Activated naive CD4-positive, alpha-beta T cell treated with anti-CD3 and anti-CD28 coated beads, Interleukin-2, amount 10 ng/mL, durations not matched to agents 7 days and 5 days (primary cell): ENCODE measurements at regions not wholly inside any gene's neighbourhood (a gene's known extent, or its start where the extent isn't known, plus 50 kb on each side); places are given as distances from the start of the nearest gene placed in this dataset.

ENCODE experiments used
- CTCF ChIA-PET: fragments of 350-600 bp; sonication (Branson Sonifier 250); formaldehyde crosslinking; loops from one replicate; lab custom pipeline; 2021; ENCODE audit warnings: antibody characterized with exemption; lab: Charles Lee
- DNase-seq: peaks from one replicate; pipeline ENCODE4 v3.0.0-alpha.2; 2020
- H3K27ac Mint-ChIP-seq: one replicate; pipeline ENCODE4 v1.8.0; 2021; ENCODE audit warnings: mild to moderate bottlenecking, moderate library complexity, mixed read lengths
- H3K27me3 Mint-ChIP-seq: one replicate; pipeline ENCODE4 v1.8.0; 2021; ENCODE audit warnings: mild to moderate bottlenecking, mixed read lengths
- H3K36me3 Mint-ChIP-seq: one replicate; pipeline ENCODE4 v1.8.0; 2021; ENCODE audit warnings: mixed read lengths
- H3K4me1 Mint-ChIP-seq: one replicate; pipeline ENCODE4 v1.8.0; 2021; ENCODE audit warnings: mixed read lengths
- H3K4me3 Mint-ChIP-seq: one replicate; pipeline ENCODE4 v1.8.0; 2021; ENCODE audit warnings: mild to moderate bottlenecking, moderate library complexity, mixed read lengths
- H3K9me3 Mint-ChIP-seq: one replicate; pipeline ENCODE4 v1.8.0; 2021; ENCODE audit warnings: mixed read lengths

DNA sequence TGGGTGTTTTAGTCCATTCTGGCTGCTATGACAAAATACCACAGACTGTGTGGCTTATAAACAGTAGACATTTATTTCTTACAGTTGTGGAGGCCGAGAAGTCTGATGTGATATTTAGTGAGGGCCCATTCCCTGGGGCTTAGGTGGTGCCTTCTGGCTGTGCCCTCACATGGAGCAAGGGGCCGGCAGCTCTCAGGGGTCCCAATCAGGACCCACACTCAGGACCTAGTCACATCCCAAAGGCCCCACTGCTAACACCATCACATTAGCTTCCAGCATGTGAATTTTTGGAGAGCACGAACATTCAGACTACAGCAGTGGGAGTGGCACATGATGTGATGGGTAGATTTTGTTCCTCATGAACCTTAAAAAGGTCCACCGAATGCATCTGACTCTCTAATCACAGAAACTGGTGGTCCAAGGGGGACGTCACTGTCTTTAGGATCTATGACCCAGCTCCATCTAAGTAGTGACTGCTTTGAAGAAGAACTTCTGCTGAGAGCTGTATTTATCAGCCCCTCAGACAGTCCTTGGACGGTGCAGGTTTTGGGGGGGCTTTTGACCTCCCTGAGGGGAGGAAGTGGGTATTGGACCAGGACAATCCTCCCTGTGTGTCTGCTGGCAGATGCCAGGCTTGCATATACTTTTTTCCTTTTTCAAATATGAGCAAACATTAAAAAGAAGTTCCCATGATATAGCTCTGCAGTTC lies 154.5 kb upstream of the ZNF32 start:
- no peak for DNase-seq
- Mint-ChIP-seq H3K9me3 (no peaks in the 10 kb centered on the region), H3K27me3 (peaks cover 14% of the 10 kb centered on the region), H3K4me1 (peaks cover 43% of the 10 kb centered on the region), H3K27ac (no peak overlapping the region), H3K36me3 (no peaks in the 10 kb centered on the region), H3K4me3 (no peak overlapping the region)
- CTCF ChIA-PET: no interaction called here

DNA sequence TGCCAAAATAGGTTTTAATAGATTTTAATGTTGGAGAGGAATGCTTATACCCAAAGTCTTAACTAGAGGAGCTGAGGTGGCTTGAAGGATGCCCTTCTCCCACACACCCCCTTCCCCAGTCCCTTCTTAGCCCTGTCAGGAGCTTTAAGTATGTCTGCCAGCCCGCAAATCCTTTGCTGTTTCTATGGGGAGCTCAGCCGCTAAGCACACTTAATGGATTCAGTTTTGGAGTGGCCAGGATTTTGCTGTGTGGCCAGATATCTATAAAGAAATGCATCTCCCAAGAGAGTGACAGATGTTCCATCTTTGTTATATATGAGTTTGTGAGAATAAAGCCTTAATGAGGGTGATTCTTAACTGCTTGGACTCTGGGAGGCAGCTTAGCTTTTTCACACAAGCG lies 152.9 kb upstream of the ZNF32 start:
- DNase-seq: no peak
- no peak overlapping the region for H3K27ac Mint-ChIP-seq
- H3K36me3 Mint-ChIP-seq: no peaks in the 10 kb centered on the region
- CTCF ChIA-PET: no interaction called here
- H3K9me3 Mint-ChIP-seq: no peaks in the 10 kb centered on the region
- peaks cover 18% of the 10 kb centered on the region for H3K27me3 Mint-ChIP-seq
- peaks cover 28% of the 10 kb centered on the region for H3K4me1 Mint-ChIP-seq
- H3K4me3 Mint-ChIP-seq: no peak overlapping the region

DNA sequence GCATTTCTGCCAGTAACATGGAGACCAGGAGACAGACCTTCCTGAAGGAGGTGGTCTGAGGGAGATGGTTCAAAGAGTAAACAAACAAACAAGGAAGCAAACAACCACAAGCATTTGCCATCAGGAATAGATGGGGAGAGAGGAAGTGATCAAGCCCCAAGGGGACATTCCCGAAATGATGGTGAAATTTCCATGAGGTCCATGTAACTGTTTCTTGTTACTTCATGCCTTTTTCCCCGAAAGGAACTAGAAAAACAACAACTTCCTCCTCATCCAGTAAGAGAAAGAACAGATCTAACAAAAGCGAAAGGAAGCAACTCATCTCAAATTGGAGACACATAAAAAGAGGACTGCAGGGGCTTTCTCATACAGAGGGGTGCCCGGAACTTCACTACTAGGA lies 152.5 kb upstream of the ZNF32 start:
- Mint-ChIP-seq H3K4me1 (peaks cover 25% of the 10 kb centered on the region), H3K27ac (no peak overlapping the region), H3K27me3 (peaks cover 18% of the 10 kb centered on the region), H3K4me3 (no peak overlapping the region), H3K36me3 (no peaks in the 10 kb centered on the region), H3K9me3 (no peaks in the 10 kb centered on the region)
- DNase-seq: no peak
- CTCF ChIA-PET: interaction anchor here (1.7 kb wide), 1 partner anchor 9 kb away, joined by 4 read pairs; no protein-coding TSS in a partner anchor

DNA sequence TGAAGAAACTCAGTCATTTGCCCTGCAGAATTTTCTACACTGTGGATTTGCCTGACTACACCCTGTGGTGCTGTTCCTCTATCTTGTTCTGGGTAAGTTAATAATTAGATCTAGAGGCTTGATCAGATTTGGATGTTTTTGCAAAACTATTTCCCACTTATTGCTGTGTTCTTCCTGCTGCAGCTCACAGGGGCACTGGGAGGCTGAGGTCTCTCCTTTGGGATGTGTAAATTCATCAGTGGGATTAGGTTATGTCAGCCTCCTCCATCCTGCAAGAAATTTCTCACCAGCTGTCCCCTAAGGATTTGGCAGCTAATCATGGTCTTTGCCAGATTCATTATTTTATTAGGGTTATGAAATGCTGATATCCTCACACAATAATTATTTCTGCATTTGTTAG lies 148.1 kb upstream of the ZNF32 start:
- no peaks in the 10 kb centered on the region for H3K36me3 Mint-ChIP-seq
- no peaks in the 10 kb centered on the region for H3K9me3 Mint-ChIP-seq
- peaks cover 14% of the 10 kb centered on the region for H3K4me1 Mint-ChIP-seq
- peaks cover 17% of the 10 kb centered on the region for H3K27me3 Mint-ChIP-seq
- H3K4me3 Mint-ChIP-seq: no peak overlapping the region
- H3K27ac Mint-ChIP-seq: no peak overlapping the region
- CTCF ChIA-PET: no interaction called here
- DNase-seq: no peak

DNA sequence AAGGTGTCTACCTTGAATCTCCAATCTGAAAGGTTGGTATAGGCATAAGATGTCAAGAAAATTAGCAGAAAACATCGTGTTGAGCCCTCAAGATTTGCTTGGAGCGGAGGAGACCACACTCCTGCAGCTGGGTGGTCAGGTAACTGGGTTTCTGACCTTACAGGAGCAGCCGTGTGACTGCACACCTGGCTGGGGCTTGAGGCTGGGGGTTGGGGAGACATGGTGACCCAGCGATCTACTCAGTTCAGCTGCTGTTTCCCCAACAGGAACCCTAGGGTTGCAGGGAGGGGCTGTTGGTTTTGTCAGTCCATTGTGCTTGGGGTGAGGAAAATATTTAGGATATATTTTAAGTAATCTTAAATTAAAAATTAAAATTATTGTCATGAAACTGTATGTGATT lies 147.0 kb upstream of the ZNF32 start:
- H3K4me3 Mint-ChIP-seq: no peak overlapping the region
- H3K36me3 Mint-ChIP-seq: no peaks in the 10 kb centered on the region
- H3K9me3 Mint-ChIP-seq: no peaks in the 10 kb centered on the region
- H3K27me3 Mint-ChIP-seq: peaks cover 17% of the 10 kb centered on the region
- DNase-seq: no peak
- no peak overlapping the region for H3K27ac Mint-ChIP-seq
- CTCF ChIA-PET: no interaction called here
- peaks cover 3% of the 10 kb centered on the region for H3K4me1 Mint-ChIP-seq

DNA sequence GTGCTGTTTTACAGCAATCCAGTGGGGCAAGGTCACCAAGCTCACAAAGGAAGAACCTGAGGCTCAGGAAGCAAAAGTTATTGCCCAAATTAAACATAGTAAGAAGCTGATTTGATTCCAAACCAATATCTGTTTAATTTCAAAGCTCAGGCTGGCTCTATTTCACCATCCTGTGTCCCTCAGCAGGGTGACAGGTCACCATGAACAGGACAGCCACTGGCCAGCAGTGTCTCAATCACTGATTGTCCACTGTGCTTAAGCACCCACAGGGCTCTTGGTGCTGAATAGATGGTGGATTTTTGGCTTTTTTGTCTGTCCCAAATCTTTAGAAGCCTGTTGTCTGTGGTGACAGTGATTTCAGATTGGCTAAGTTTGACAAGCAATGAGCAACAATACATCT lies 146.4 kb upstream of the ZNF32 start:
- no peak overlapping the region for H3K4me3 Mint-ChIP-seq
- no peak overlapping the region for H3K27ac Mint-ChIP-seq
- H3K27me3 Mint-ChIP-seq: peaks cover 20% of the 10 kb centered on the region
- CTCF ChIA-PET: interaction anchor here (0.5 kb wide), 1 partner anchor 11 kb away, joined by 3 read pairs; no protein-coding TSS in a partner anchor
- no peaks in the 10 kb centered on the region for H3K36me3 Mint-ChIP-seq
- H3K9me3 Mint-ChIP-seq: no peaks in the 10 kb centered on the region
- DNase-seq: no peak
- H3K4me1 Mint-ChIP-seq: no peaks in the 10 kb centered on the region

DNA sequence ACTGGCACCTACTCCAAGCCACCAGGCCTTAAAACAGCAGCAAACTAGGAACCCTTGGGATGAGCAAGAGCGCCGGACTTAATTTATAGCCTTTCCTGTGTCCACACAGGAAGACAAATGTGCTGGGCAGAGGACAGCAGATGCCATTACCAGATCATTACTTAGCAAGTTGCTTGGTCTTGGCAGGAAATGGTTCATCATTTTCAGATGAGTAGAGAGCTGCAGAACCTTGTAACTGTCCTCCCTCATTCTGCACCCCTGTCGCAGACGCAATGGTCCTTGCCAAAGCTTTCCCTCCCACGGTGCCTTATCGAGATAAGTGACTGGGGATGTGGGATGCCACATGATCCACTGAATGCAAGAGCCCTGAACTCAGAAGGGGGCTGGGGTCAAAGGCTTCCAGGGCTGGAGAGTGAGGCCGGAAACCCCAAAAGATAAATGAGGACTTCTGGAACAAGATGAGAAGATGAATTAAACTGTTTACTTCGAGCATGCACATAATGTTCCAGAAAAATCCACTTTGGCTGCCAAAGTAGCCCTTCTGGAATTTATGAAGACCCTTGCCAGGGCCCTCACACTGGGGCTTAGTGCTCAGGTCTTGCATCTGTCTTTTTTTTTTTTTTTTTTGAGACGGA lies 145.6 kb upstream of the ZNF32 start:
- DNase-seq: no peak
- H3K27me3 Mint-ChIP-seq: peaks cover 19% of the 10 kb centered on the region
- CTCF ChIA-PET: interaction anchor here (0.5 kb wide), 1 partner anchor 12 kb away, joined by 3 read pairs; no protein-coding TSS in a partner anchor
- no peak overlapping the region for H3K27ac Mint-ChIP-seq
- no peak overlapping the region for H3K4me3 Mint-ChIP-seq
- H3K9me3 Mint-ChIP-seq: no peaks in the 10 kb centered on the region
- no peaks in the 10 kb centered on the region for H3K36me3 Mint-ChIP-seq
- no peaks in the 10 kb centered on the region for H3K4me1 Mint-ChIP-seq

DNA sequence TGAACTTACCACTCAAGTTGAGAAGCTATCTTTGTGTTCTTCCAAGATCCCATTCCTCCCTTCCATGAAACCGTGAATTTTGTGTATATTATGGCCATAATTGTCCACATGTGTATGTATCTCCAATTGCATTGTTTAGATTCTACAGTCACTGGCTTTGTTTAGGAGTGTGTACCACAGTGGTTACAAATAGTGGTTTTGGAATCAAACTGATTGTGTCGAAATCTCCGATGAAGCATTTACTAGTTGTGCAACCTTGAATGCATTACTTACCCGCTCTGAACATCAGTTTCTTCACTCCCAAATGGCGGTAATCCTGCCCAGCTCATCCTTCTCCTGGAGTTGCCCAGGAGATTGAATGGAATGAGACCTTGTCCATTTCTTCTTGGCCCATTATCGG lies 145.0 kb upstream of the ZNF32 start:
- peaks cover 17% of the 10 kb centered on the region for H3K27me3 Mint-ChIP-seq
- H3K36me3 Mint-ChIP-seq: no peaks in the 10 kb centered on the region
- no peaks in the 10 kb centered on the region for H3K9me3 Mint-ChIP-seq
- DNase-seq: no peak
- H3K27ac Mint-ChIP-seq: no peak overlapping the region
- no peaks in the 10 kb centered on the region for H3K4me1 Mint-ChIP-seq
- CTCF ChIA-PET: no interaction called here
- no peak overlapping the region for H3K4me3 Mint-ChIP-seq

DNA sequence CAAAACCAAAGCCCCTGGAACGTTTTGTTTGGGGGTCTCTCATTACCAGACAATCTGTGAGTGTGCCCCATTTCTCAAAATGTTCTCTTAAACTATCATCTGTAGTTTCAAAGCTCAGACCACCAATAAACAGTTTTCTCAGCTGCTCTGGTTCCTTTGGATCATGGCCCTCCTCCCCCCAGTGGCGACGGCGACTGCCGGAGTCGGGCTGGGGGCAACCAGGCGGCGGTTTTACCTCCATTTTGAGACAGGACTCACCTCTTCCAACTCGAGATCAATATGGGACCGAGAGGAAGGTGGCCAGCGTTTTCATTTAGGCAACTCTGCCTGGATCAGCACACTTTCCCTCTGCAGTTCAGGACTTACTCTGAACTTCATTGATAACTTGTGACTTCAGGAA lies 141.5 kb upstream of the ZNF32 start:
- DNase-seq: no peak
- no peaks in the 10 kb centered on the region for H3K9me3 Mint-ChIP-seq
- H3K27me3 Mint-ChIP-seq: peaks cover 9% of the 10 kb centered on the region
- no peaks in the 10 kb centered on the region for H3K4me1 Mint-ChIP-seq
- no peak overlapping the region for H3K4me3 Mint-ChIP-seq
- H3K36me3 Mint-ChIP-seq: no peaks in the 10 kb centered on the region
- H3K27ac Mint-ChIP-seq: no peak overlapping the region
- CTCF ChIA-PET: no interaction called here

DNA sequence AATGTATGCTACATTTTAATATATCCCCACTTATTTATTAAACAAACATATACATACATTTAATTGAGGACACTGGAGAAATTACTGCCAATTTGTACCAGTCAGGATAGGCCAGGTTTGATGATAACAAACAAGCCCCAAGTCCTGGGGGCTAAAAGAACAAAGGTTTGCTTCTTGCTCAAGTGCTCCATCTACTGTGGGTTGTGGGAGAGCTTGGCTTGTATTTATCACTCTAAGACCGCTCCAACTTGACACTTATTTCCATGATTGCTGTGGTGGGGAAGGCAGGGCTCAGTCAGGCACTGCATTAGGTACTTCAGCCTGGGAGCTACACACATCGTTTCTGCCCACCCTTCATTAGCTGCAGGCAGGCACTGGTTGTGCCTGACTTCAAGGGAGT lies 136.6 kb upstream of the ZNF32 start:
- Mint-ChIP-seq H3K9me3 (no peaks in the 10 kb centered on the region), H3K27ac (no peak overlapping the region), H3K36me3 (no peaks in the 10 kb centered on the region), H3K4me3 (no peak overlapping the region), H3K27me3 (peaks cover 8% of the 10 kb centered on the region), H3K4me1 (peaks cover 13% of the 10 kb centered on the region)
- no peak for DNase-seq
- CTCF ChIA-PET: interaction anchor here (1.2 kb wide), 1 partner anchor 96 kb away, joined by 3 read pairs; no protein-coding TSS in a partner anchor

DNA sequence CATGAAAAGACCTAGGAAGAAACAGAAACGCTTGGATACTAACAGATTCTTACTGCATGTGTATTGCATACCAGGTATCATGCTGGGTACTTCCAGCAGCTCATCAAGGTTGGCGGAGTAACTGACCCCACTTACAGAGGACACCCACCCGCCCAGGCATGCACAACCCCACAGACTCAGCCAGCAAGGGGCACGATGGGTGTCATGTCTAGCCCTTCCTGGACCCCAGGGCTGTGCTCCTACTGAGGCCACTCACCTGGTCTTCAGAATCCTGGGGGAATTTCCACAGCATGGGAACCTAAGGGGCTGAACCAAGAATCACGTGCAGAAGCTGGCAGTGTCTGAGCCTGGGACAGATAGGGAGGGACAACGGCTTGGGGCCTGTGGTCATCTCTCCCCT lies 134.1 kb upstream of the ZNF32 start:
- CTCF ChIA-PET: interaction anchor here (1.9 kb wide), 1 partner anchor 92 kb away, joined by 7 read pairs; no protein-coding TSS in a partner anchor
- Mint-ChIP-seq H3K36me3 (no peaks in the 10 kb centered on the region), H3K27me3 (no peaks in the 10 kb centered on the region), H3K9me3 (no peaks in the 10 kb centered on the region), H3K4me3 (no peak overlapping the region), H3K27ac (no peak overlapping the region), H3K4me1 (peaks cover 22% of the 10 kb centered on the region)
- DNase-seq: no peak

DNA sequence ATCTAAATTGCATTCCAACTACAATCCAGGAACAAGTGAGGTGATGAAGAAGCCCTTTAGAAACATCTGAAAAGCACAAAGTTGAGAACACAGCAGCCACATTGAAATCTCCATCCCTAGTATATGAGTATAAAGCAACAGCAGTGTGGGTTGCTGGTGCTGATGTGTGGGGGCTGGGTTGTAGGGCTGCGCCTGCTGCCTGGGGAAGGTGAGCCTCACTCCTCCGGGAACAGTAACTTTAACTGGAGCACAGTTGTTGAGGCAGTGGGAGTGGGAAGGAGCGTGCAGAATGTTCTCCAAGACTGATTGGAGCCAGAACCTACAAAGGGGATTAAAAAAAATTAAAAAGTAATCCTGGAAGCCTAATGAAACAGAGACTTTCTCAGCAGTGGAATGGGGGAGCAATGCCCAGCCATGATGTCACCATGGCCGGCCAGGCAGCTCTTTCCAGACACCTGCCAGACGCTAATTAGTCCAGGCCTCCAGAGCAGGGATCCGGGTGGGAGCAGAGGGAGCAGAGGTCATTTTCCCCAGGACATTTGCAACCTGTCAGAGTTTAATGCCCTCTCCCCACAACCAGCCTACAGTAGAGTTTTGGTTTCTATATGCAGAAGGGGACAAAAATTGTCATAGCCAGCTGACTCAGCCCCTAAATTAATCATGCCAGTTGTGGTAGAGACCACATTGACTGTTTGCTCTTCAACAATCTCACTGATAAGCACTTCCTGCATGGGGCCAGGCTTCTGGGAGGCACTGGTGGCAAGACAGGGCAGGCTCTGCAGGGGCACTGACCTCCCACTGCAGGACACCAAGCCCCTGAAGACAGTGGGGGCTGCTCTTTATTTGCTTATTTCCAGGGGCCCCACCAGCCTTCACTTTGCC lies 133.0 kb upstream of the ZNF32 start:
- no peak overlapping the region for H3K4me3 Mint-ChIP-seq
- no peaks in the 10 kb centered on the region for H3K27me3 Mint-ChIP-seq
- peaks cover 22% of the 10 kb centered on the region for H3K4me1 Mint-ChIP-seq
- no peak overlapping the region for H3K27ac Mint-ChIP-seq
- H3K9me3 Mint-ChIP-seq: no peaks in the 10 kb centered on the region
- H3K36me3 Mint-ChIP-seq: no peaks in the 10 kb centered on the region
- CTCF ChIA-PET: no interaction called here
- DNase-seq: peak; percentile 26

DNA sequence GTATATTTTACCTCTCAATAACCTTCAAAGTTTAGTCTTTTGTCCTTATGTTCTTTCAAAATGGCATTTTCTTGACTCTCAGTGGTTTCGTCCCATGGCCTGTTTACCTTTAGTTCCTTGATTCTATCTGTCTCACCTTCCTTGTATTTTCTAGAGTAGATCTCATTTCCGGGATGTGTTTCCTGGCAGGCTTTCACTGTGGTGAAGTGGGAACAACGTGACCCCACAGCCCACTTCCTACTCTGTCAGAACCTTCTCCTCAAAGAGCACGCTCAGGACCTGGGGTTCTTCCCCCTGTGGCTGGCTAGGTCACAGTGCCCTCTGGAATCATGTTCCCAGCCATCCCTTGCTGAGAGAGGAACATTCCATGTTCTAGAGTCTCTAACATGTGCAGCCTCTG lies 129.9 kb upstream of the ZNF32 start:
- Mint-ChIP-seq H3K9me3 (no peaks in the 10 kb centered on the region), H3K36me3 (no peaks in the 10 kb centered on the region), H3K4me3 (no peak overlapping the region), H3K27ac (no peak overlapping the region), H3K27me3 (no peaks in the 10 kb centered on the region), H3K4me1 (peaks cover 22% of the 10 kb centered on the region)
- CTCF ChIA-PET: interaction anchor here (0.6 kb wide), 1 partner anchor 1188 kb away, joined by 3 read pairs; no protein-coding TSS in a partner anchor
- DNase-seq: no peak

DNA sequence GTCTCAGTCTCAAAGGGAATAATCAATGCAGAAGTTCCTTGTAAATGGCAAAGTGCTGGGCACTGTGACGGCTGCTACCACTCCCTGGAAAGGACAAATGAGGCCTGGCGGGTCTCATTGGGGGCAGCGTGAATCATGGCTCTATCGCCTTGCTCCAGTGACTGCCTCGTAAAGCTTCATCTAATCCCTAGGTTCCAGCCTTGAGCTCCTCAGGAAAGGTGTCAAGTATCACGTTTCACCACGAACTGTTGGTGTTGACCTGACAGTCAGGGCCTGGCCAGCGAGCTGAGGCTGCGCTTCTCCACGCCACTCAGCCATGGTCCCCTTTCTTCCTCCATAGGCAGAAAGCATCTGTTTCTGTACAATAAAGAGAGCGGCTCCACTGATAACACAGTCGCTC lies 126.7 kb upstream of the ZNF32 start:
- Mint-ChIP-seq H3K27ac (no peak overlapping the region), H3K9me3 (no peaks in the 10 kb centered on the region), H3K27me3 (no peaks in the 10 kb centered on the region), H3K36me3 (no peaks in the 10 kb centered on the region), H3K4me1 (peaks cover 8% of the 10 kb centered on the region), H3K4me3 (no peak overlapping the region)
- no peak for DNase-seq
- CTCF ChIA-PET: interaction anchor here (1.2 to 1.3 kb wide), 2 partner anchors 10 to 29 kb away, joined by 3 read pairs; no protein-coding TSS in a partner anchor
